Uterus (tissue), 3 donors: ENCODE measurements at regions not wholly inside any gene's neighbourhood (a gene's known extent, or its start where the extent isn't known, plus 50 kb on each side); places are given as distances from the start of the nearest gene placed in this dataset.

ENCODE experiments used
- DNase-seq, 2 donors: peaks; one replicate each; pipeline ENCODE4 v3.0.0-alpha.2; 2019 to 2020
- H3K27ac ChIP-seq, 2 donors: fragments of 200-600 bp; sonication (generic); 1 replicate in 1 of 2; 2 replicates in 1 of 2; pipeline ENCODE4 v1.5.1; 2016 to 2018
- H3K27me3 ChIP-seq, 2 donors: fragments of 200-600 bp; sonication (generic); one replicate each; pipeline ENCODE4 v1.5.1; 2018 to 2019; ENCODE audit warnings: control low read depth in 1 of 2
- H3K36me3 ChIP-seq, 2 donors: fragments of 200-600 bp; sonication (generic); one replicate each; pipeline ENCODE4 v1.5.1; 2019; ENCODE audit warnings: control low read depth in 1 of 2
- H3K4me1 ChIP-seq, 2 donors: fragments of 200-600 bp; sonication (generic); one replicate each; pipeline ENCODE4 v1.5.1; 2018 to 2019; ENCODE audit warnings: control low read depth in 1 of 2
- H3K4me3 ChIP-seq, 2 donors: fragments of 200-600 bp; sonication (generic); 1 replicate in 1 of 2; 2 replicates in 1 of 2; pipeline ENCODE4 v1.5.1; 2018 to 2019; ENCODE audit warnings: mild to moderate bottlenecking in 1 of 2
- H3K9me3 ChIP-seq, 2 donors: fragments of 200-600 bp; sonication (generic); one replicate each; pipeline ENCODE4 v1.5.1; 2019; ENCODE audit warnings: control low read depth in 1 of 2
- CTCF ChIP-seq, 4 experiments: fragments of 200-600 bp in 2 of 4; fragments of 450-650 bp in 2 of 4; sonication (generic) in 2 of 4; IDR thresholded peaks; one replicate each; pipeline ENCODE4 v1.5.1; 2016 to 2019; ENCODE audit warnings: antibody characterized with exemption in 4 of 4, mild to moderate bottlenecking in 2 of 4, moderate library complexity in 1 of 4
- POLR2A ChIP-seq, 2 donors: fragments of 450-650 bp; IDR thresholded peaks; one replicate each; pipeline ENCODE4 v1.6.1; 2016; ENCODE audit warnings: antibody characterized with exemption in 2 of 2, mild to moderate bottlenecking in 1 of 2, moderate library complexity in 1 of 2
- intact Hi-C: fragments of 100-400 bp; cut with DNase I; formaldehyde crosslinking; loops from one replicate; pipeline ENCODE4 v1.15.1; 2023; ENCODE audit warnings: low total_unique reads
- donor health status: DM: yes; HTN: yes; CAD: no.

- DNase-seq, result no peak
- H3K4me3 ChIP-seq, result no peak overlapping the region
- intact Hi-C loops, result no loop called here
- no peaks in the 10 kb centered on the region for H3K9me3 ChIP-seq
- no peaks in the 10 kb centered on the region for H3K4me1 ChIP-seq
- H3K27ac ChIP-seq, result no peak overlapping the region
- no peaks in the 10 kb centered on the region for H3K36me3 ChIP-seq
- H3K27me3 ChIP-seq, result no peaks in the 10 kb centered on the region
- no peak for TF ChIP-seq CTCF (IDR thresholded peaks at IDR 0.05)
- no peak for TF ChIP-seq POLR2A (IDR thresholded peaks at IDR 0.05)
Measured at GRCh38 chr7:124205526-124205925, 172.7 kb upstream of the TMEM229A start.

- intact Hi-C loops, result no loop called here
- H3K4me3 ChIP-seq, result no peak overlapping the region
- no peak overlapping the region for H3K27ac ChIP-seq
- DNase-seq, result no peak
- no peaks in the 10 kb centered on the region for H3K4me1 ChIP-seq
- H3K9me3 ChIP-seq, result no peaks in the 10 kb centered on the region
- no peak for TF ChIP-seq CTCF (IDR thresholded peaks at IDR 0.05)
- no peak for TF ChIP-seq POLR2A (IDR thresholded peaks at IDR 0.05)
- H3K27me3 ChIP-seq, result no peaks in the 10 kb centered on the region
- no peaks in the 10 kb centered on the region for H3K36me3 ChIP-seq
Measured at GRCh38 chr7:124202546-124202945, 169.7 kb upstream of the TMEM229A start.

- DNase-seq, result no peak
- TF ChIP-seq POLR2A (IDR thresholded peaks at IDR 0.05) (no peak), CTCF (IDR thresholded peaks at IDR 0.05) (no peak)
- H3K4me1 ChIP-seq, result no peaks in the 10 kb centered on the region
- no peaks in the 10 kb centered on the region for H3K9me3 ChIP-seq
- intact Hi-C loops, result no loop called here
- no peaks in the 10 kb centered on the region for H3K27me3 ChIP-seq
- H3K4me3 ChIP-seq, result no peak overlapping the region
- H3K27ac ChIP-seq, result no peak overlapping the region
- H3K36me3 ChIP-seq, result no peaks in the 10 kb centered on the region
Measured at GRCh38 chr7:124201768-124202349, 169.0 kb upstream of the TMEM229A start.

DNA sequence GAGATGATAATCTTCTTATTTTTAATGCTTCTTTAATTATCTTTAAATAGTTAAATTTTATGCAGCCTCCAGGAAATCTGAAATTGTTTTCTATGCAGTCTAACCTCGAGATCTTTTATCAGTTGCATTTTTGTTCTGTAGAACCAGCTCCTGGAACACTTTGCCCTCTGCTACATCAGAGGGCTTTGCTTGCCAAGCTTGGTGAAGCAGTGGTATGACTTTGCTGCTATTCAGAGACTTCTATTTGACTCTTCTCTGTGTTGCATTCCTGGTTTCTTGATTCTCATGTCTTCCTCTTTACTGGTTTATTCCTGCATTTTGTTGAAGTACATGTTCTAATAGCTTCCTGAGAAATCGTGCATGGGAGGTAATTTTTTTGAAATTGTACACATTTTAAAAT is 163.7 kb upstream of the TMEM229A start:
- no peak for DNase-seq
- H3K27ac ChIP-seq, result no peak overlapping the region
- no peaks in the 10 kb centered on the region for H3K27me3 ChIP-seq
- no peaks in the 10 kb centered on the region for H3K36me3 ChIP-seq
- TF ChIP-seq CTCF (IDR thresholded peaks at IDR 0.05) (no peak), POLR2A (IDR thresholded peaks at IDR 0.05) (no peak)
- intact Hi-C loops, result no loop called here
- H3K4me1 ChIP-seq, result no peaks in the 10 kb centered on the region
- H3K4me3 ChIP-seq, result no peak overlapping the region
- no peaks in the 10 kb centered on the region for H3K9me3 ChIP-seq

DNA sequence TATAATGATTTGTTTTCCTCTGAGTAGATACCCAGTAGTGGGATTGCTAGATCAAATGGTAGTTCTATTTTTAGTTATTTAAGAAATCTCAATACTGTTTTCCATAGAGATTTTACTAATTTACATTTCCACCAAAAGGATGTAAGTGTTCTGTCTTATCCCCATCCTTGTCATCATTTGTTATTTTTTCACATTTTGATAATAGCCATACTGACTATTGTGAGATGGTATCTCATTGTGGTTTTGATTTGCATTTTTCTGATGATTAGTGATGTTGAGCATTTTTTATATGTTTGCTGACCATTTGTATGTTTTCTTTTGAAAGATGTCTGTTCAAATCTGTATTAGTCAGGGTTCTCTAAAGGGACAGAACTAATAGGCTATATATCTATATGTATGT is 160.0 kb upstream of the TMEM229A start:
- no peak for DNase-seq
- Histone ChIP-seq H3K27me3 (no peaks in the 10 kb centered on the region), H3K36me3 (no peaks in the 10 kb centered on the region), H3K4me3 (no peak overlapping the region), H3K9me3 (no peaks in the 10 kb centered on the region), H3K27ac (no peak overlapping the region), H3K4me1 (no peaks in the 10 kb centered on the region)
- intact Hi-C loops, result no loop called here
- TF ChIP-seq POLR2A (IDR thresholded peaks at IDR 0.05), result no peak
- no peak for TF ChIP-seq CTCF (IDR thresholded peaks at IDR 0.05)
